Prostate gland (tissue), 2 donors: ENCODE measurements at regions not wholly inside any gene's neighbourhood (a gene's known extent, or its start where the extent isn't known, plus 50 kb on each side); places are given as distances from the start of the nearest gene placed in this dataset.

Experiments
- CTCF ChIP-seq, 4 experiments: fragments of 200-600 bp in 2 of 4; fragments of 450-650 bp in 2 of 4; sonication (generic) in 2 of 4; IDR thresholded peaks; 1 replicate in 3 of 4; 2 replicates in 1 of 4; pipeline ENCODE4 v1.5.1; 2016 to 2019; ENCODE audit warnings: antibody characterized with exemption in 4 of 4, mild to moderate bottlenecking in 2 of 4, moderate library complexity in 2 of 4
- POLR2A ChIP-seq: fragments of 450-650 bp; IDR thresholded peaks from one replicate; pipeline ENCODE4 v1.6.1; 2016; ENCODE audit warnings: antibody characterized with exemption, mild to moderate bottlenecking

GRCh38 chr1:59154401-59154800 is 142.5 kb upstream of the FGGY start:
- TF ChIP-seq CTCF (IDR thresholded peaks at IDR 0.05) (no peak), POLR2A (no peak)
